AG09319 (cell line): ENCODE measurements at regions not wholly inside any gene's neighbourhood (a gene's known extent, or its start where the extent isn't known, plus 50 kb on each side); places are given as distances from the start of the nearest gene placed in this dataset.

Source experiments
- DNase-seq: peaks from one replicate; pipeline ENCODE4 v3.0.0-alpha.2; 2010; ENCODE audit warnings: low read depth; ENCODE audit errors: extremely low read depth
- CTCF ChIP-seq: IDR thresholded peaks from 2 replicates; pipeline ENCODE4 v1.5.1; 2011; ENCODE audit warnings: low read depth, mild to moderate bottlenecking, inconsistent platforms, low read length, moderate library complexity

- DNase-seq, result no peak
- no peak for TF ChIP-seq CTCF
Observed at GRCh38 chr2:217456016-217456415, 546.8 kb downstream of the TNS1 start.

GRCh38 chr2:217452928-217453327 lies 549.9 kb downstream of the TNS1 start:
- DNase-seq, result no peak
- no peak for TF ChIP-seq CTCF

GRCh38 chr2:217451666-217452065 lies 551.1 kb downstream of the TNS1 start:
- no peak for DNase-seq
- TF ChIP-seq CTCF, result no peak

GRCh38 chr2:217449444-217449843 lies 553.4 kb downstream of the TNS1 start:
- TF ChIP-seq CTCF, result no peak
- no peak for DNase-seq

- DNase-seq, result no peak
- TF ChIP-seq CTCF, result no peak
Observed at GRCh38 chr2:217448860-217449259, 553.9 kb downstream of the TNS1 start.

- TF ChIP-seq CTCF, result no peak
- DNase-seq, result no peak
Observed at GRCh38 chr2:217445723-217446122, 557.1 kb downstream of the TNS1 start.

- no peak for TF ChIP-seq CTCF
- no peak for DNase-seq
Observed at GRCh38 chr2:217444932-217445331, 557.9 kb downstream of the TNS1 start.

GRCh38 chr2:217444509-217444908 lies 558.3 kb downstream of the TNS1 start:
- DNase-seq, result no peak
- TF ChIP-seq CTCF, result no peak
